Colonic mucosa (tissue), 4 donors: ENCODE measurements at regions not wholly inside any gene's neighbourhood (a gene's known extent, or its start where the extent isn't known, plus 50 kb on each side); places are given as distances from the start of the nearest gene placed in this dataset.

ENCODE experiments used
- DNase-seq: peaks from one replicate; pipeline ENCODE4 v3.0.0-alpha.2; 2020
- H3K27ac ChIP-seq: fragments of 200-600 bp; one replicate; pipeline ENCODE4 v1.8.0; 2021
- H3K27me3 ChIP-seq: fragments of 200-600 bp; one replicate; pipeline ENCODE4 v1.8.0; 2021
- H3K36me3 ChIP-seq: fragments of 200-600 bp; one replicate; pipeline ENCODE4 v1.8.0; 2021
- H3K4me1 ChIP-seq: fragments of 200-600 bp; one replicate; pipeline ENCODE4 v1.8.0; 2021; ENCODE audit warnings: mild to moderate bottlenecking
- H3K4me3 ChIP-seq: fragments of 200-600 bp; one replicate; pipeline ENCODE4 v1.8.0; 2021
- H3K9ac ChIP-seq, 2 donors: one replicate each; pipeline ENCODE4 v1.7.0; 2013; ENCODE audit warnings: control low read depth in 2 of 2, low read depth in 2 of 2, low read length in 2 of 2
- H3K9me3 ChIP-seq: fragments of 200-600 bp; one replicate; pipeline ENCODE4 v1.8.0; 2021
- CTCF ChIP-seq: fragments of 200-600 bp; IDR thresholded peaks from one replicate; pipeline ENCODE4 v1.8.0; 2022; ENCODE audit warnings: antibody characterized with exemption, mild to moderate bottlenecking
- intact Hi-C: fragments of 100-400 bp; cut with DNase I; formaldehyde crosslinking; loops from one replicate; pipeline ENCODE4 v1.14.1; 2022
- donor health status: healthy.
- donor health status: DM: no; HTN: no; CAD: no.
- donor health status: DM: no; HTN: no; CAD: no.

DNA sequence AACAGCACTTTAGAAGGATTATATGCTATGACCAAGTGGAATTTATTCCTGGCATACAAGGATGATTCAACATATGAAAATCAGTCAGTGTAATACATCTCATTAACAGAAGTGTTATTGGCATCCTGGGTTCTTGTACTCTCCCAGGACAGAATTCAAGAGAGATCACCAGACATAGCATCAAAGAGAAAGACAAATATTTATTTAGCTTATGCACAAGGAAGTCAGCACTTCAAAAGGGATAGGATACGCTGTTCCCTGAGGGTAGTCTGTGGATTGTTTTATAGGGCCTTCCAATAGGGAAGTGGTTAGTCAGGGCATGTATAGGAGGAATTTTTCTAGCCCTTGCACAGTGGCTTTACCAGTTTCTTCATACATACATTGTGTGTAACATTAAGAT is 1238.0 kb downstream of the PCDH17 start:
- Histone ChIP-seq H3K4me1 (no peaks in the 10 kb centered on the region), H3K36me3 (no peaks in the 10 kb centered on the region), H3K27me3 (no peaks in the 10 kb centered on the region), H3K9ac (no peak overlapping the region), H3K4me3 (no peak overlapping the region), H3K27ac (no peak overlapping the region), H3K9me3 (no peaks in the 10 kb centered on the region)
- intact Hi-C loops, result no loop called here
- no peak for TF ChIP-seq CTCF
- no peak for DNase-seq

DNA sequence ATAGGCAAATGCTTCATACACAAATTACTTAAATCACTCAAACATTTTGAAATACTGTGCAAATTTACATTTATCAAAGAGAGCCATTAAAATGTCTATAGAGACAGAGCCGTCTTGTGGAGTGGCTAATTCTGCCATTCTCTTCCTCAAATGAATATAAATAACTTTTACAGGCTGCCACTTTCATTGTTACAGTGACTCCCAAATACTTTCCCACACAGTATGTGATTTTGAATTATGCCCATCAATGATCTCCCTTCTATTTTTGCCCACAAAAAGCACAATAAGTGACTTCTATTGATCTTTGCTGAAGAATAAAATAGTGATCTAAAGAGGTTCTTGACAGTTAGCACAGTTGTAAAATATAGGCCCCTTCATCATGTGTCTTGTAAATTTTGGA is 1244.9 kb downstream of the PCDH17 start:
- DNase-seq, result no peak
- no peak for TF ChIP-seq CTCF
- H3K9ac ChIP-seq, result no peak overlapping the region
- no peaks in the 10 kb centered on the region for H3K27me3 ChIP-seq
- no peaks in the 10 kb centered on the region for H3K9me3 ChIP-seq
- H3K4me1 ChIP-seq, result no peaks in the 10 kb centered on the region
- no peak overlapping the region for H3K4me3 ChIP-seq
- intact Hi-C loops, result no loop called here
- no peak overlapping the region for H3K27ac ChIP-seq
- H3K36me3 ChIP-seq, result no peaks in the 10 kb centered on the region

- H3K9ac ChIP-seq, result no peak overlapping the region
- H3K9me3 ChIP-seq, result no peaks in the 10 kb centered on the region
- no peak for DNase-seq
- H3K4me1 ChIP-seq, result no peaks in the 10 kb centered on the region
- H3K27ac ChIP-seq, result no peak overlapping the region
- intact Hi-C loops, result no loop called here
- H3K36me3 ChIP-seq, result no peaks in the 10 kb centered on the region
- H3K4me3 ChIP-seq, result no peak overlapping the region
- no peak for TF ChIP-seq CTCF
- H3K27me3 ChIP-seq, result no peaks in the 10 kb centered on the region
Observed at GRCh38 chr13:58879114-58879513, 1247.6 kb downstream of the PCDH17 start.

GRCh38 chr13:58882516-58882915 is 1251.0 kb downstream of the PCDH17 start:
- Histone ChIP-seq H3K4me3 (no peak overlapping the region), H3K4me1 (no peaks in the 10 kb centered on the region), H3K27me3 (no peaks in the 10 kb centered on the region), H3K36me3 (no peaks in the 10 kb centered on the region), H3K9me3 (no peaks in the 10 kb centered on the region), H3K27ac (no peak overlapping the region), H3K9ac (no peak overlapping the region)
- no peak for TF ChIP-seq CTCF
- intact Hi-C loops, result no loop called here
- no peak for DNase-seq

GRCh38 chr13:58883405-58883804 is 1251.9 kb downstream of the PCDH17 start:
- H3K4me1 ChIP-seq, result no peaks in the 10 kb centered on the region
- H3K27ac ChIP-seq, result no peak overlapping the region
- intact Hi-C loops, result no loop called here
- no peak for DNase-seq
- no peak for TF ChIP-seq CTCF
- no peak overlapping the region for H3K4me3 ChIP-seq
- no peaks in the 10 kb centered on the region for H3K9me3 ChIP-seq
- no peaks in the 10 kb centered on the region for H3K27me3 ChIP-seq
- no peaks in the 10 kb centered on the region for H3K36me3 ChIP-seq
- H3K9ac ChIP-seq, result no peak overlapping the region
